PC-3 (cell line): ENCODE measurements at regions not wholly inside any gene's neighbourhood (a gene's known extent, or its start where the extent isn't known, plus 50 kb on each side); places are given as distances from the start of the nearest gene placed in this dataset.

ENCODE experiments used
- CTCF ChIP-seq: fragments of 300-600 bp; sonication (generic); conservative IDR thresholded peaks from 2 replicates; pipeline ENCODE4 v1.5.1; 2017; ENCODE audit warnings: antibody characterized with exemption, low read depth, mild to moderate bottlenecking, low read length
- EZH2phosphoT487 ChIP-seq: fragments of 300-600 bp; sonication (generic); IDR thresholded peaks from 2 replicates; pipeline ENCODE4 v1.6.1; 2018; ENCODE audit warnings: mild to moderate bottlenecking, antibody characterized with exemption, low read length, borderline replicate concordance

- no peak for TF ChIP-seq CTCF
- no peak for TF ChIP-seq EZH2phosphoT487
Observed at GRCh38 chr9:126170286-126170823, 156.3 kb upstream of the MVB12B start.
